Adrenal gland (tissue), 9 donors: ENCODE measurements at regions not wholly inside any gene's neighbourhood (a gene's known extent, or its start where the extent isn't known, plus 50 kb on each side); places are given as distances from the start of the nearest gene placed in this dataset.

Experiments used
- DNase-seq, 7 donors: peaks; one replicate each; pipeline ENCODE4 v3.0.0-alpha.2; 2019 to 2020
- H3K27ac ChIP-seq, 5 donors: fragments of 200-600 bp; sonication (generic) in 4 of 5; 1 replicate in 3 of 5; 2 replicates in 2 of 5; pipeline versions ENCODE4 v1.5.1 to v1.8.0; 2016 to 2020; ENCODE audit warnings: mild to moderate bottlenecking in 1 of 5
- H3K27me3 ChIP-seq: fragments of 200-600 bp; 2 replicates; pipeline ENCODE4 v1.8.0; 2021
- H3K36me3 ChIP-seq, 2 donors: fragments of 200-600 bp; replicated peaks in 1 of 2; 1 replicate in 1 of 2; 2 replicates in 1 of 2; pipeline versions ENCODE4 v1.5.1 to v1.8.0; 2018 to 2022
- H3K4me1 ChIP-seq, 2 donors: fragments of 200-600 bp; replicated peaks in 1 of 2; 1 replicate in 1 of 2; 2 replicates in 1 of 2; pipeline versions ENCODE4 v1.5.1 to v1.8.0; 2018 to 2021
- H3K4me3 ChIP-seq, 4 donors: fragments of 200-600 bp; sonication (generic) in 3 of 4; one replicate each; pipeline ENCODE4 v1.5.1; 2016 to 2018
- H3K9me3 ChIP-seq, 3 donors: fragments of 200-600 bp; sonication (generic) in 1 of 3; replicated peaks in 1 of 3; 1 replicate in 2 of 3; 2 replicates in 1 of 3; pipeline versions ENCODE4 v1.5.1 to v1.8.0; 2016 to 2021
- POLR2A ChIP-seq, 2 donors: fragments of 450-650 bp; IDR thresholded peaks; one replicate each; pipeline ENCODE4 v1.6.1; 2017; ENCODE audit warnings: antibody characterized with exemption in 2 of 2, mild to moderate bottlenecking in 2 of 2, moderate library complexity in 1 of 2
- WGBS, 4 donors: extraction: QIAGEN DNeasy Blood & Tissue Kit in 2 of 4; methylation state at CpG; one replicate each; pipeline versions ENCODE4 v1.1.5 to v1.1.7; 2013 to 2017; 5-methylcytosine and 5-hydroxymethylcytosine counted together
- intact Hi-C, 2 donors: fragments of 100-400 bp; cut with DNase I; formaldehyde crosslinking; loops; one replicate each; pipeline versions ENCODE4 v1.14.1 to v1.15.0; 2022 to 2023
- TF ChIP-seq, protein P1 (sequence below), 6 experiments: fragments of 450-650 bp in 4 of 6; fragments of 200-600 bp in 2 of 6; sonication (generic) in 1 of 6; IDR thresholded peaks; 1 replicate in 5 of 6; 2 replicates in 1 of 6; pipeline versions ENCODE4 v1.5.1 to v1.8.0; 2016 to 2021; ENCODE audit warnings: antibody characterized with exemption in 6 of 6, mild to moderate bottlenecking in 2 of 6, moderate library complexity in 1 of 6
- donor health status: healthy with polysubstance abuse.
- donor health status: Bipolar disorder and iron deficiency.
- donor health status: DM: yes; HTN: yes; CAD: no.
- donor health status: DM: no; HTN: no; CAD: no.
- donor health status: DM: no; HTN: no; CAD: no.

DNA sequence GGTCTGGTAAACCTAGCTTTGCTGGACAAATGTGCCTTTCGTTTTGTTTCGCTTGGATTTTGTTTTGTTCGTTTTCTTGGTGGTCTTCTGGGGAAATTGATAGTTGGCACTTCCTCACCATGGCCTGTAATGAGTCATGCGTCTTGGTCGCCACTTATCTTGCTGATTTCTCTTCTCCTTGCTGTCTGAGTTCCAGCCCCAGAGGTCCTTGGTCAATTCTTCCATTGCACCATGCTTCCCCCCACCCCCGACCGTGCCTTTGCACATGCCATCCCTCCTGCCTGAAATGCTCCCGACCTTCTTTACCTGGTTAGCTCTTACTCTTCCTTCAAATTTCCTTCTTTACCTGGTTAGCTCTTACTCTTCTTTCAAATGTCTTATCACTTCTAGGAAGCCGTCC is 168.7 kb upstream of the MSX2 start:
- peaks cover 5% of the 10 kb centered on the region for H3K27me3 ChIP-seq
- H3K4me3 ChIP-seq: no peak overlapping the region
- H3K9me3 ChIP-seq: no peaks in the 10 kb centered on the region
- no peaks in the 10 kb centered on the region for H3K36me3 ChIP-seq
- no peak for DNase-seq
- no peaks in the 10 kb centered on the region for H3K4me1 ChIP-seq
- no peak for TF ChIP-seq POLR2A (IDR thresholded peaks at IDR 0.05)
- TF ChIP-seq, protein P1, sequence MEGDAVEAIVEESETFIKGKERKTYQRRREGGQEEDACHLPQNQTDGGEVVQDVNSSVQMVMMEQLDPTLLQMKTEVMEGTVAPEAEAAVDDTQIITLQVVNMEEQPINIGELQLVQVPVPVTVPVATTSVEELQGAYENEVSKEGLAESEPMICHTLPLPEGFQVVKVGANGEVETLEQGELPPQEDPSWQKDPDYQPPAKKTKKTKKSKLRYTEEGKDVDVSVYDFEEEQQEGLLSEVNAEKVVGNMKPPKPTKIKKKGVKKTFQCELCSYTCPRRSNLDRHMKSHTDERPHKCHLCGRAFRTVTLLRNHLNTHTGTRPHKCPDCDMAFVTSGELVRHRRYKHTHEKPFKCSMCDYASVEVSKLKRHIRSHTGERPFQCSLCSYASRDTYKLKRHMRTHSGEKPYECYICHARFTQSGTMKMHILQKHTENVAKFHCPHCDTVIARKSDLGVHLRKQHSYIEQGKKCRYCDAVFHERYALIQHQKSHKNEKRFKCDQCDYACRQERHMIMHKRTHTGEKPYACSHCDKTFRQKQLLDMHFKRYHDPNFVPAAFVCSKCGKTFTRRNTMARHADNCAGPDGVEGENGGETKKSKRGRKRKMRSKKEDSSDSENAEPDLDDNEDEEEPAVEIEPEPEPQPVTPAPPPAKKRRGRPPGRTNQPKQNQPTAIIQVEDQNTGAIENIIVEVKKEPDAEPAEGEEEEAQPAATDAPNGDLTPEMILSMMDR (IDR thresholded peaks at IDR 0.05): no peak
- no peak overlapping the region for H3K27ac ChIP-seq
- 65 to 77% (median 74%) methylated on average over 9 of the region's 9 CpGs for WGBS, 4 donors
- intact Hi-C loops: no loop called here

DNA sequence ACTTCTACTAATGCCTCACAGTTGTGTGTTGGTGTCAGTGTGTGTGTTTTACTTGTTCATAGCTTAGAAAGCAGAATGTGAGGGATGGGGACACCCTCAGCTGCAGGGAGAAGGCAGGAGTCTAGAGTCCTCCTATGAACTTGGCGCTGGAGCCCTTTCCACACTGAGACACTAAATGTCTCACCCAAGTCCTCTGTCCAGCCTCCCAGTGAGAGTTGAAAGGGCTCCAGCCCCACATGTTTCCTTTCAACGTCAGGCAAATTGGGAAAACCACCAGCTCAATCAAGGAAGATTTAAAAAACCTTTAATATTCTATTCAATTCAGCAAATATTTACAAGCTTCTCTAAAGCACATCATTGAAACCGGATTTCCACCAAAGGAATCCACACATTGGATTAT is 167.6 kb upstream of the MSX2 start:
- H3K27me3 ChIP-seq: peaks cover 5% of the 10 kb centered on the region
- H3K4me1 ChIP-seq: no peaks in the 10 kb centered on the region
- no peak overlapping the region for H3K4me3 ChIP-seq
- no peak for DNase-seq
- 70 to 73% (median 72%) methylated on average over 3 of the region's 3 CpGs for WGBS, 4 donors
- TF ChIP-seq, protein P1 (IDR thresholded peaks at IDR 0.05): no peak
- TF ChIP-seq POLR2A (IDR thresholded peaks at IDR 0.05): no peak
- intact Hi-C loops: no loop called here
- no peaks in the 10 kb centered on the region for H3K9me3 ChIP-seq
- no peak overlapping the region for H3K27ac ChIP-seq
- H3K36me3 ChIP-seq: no peaks in the 10 kb centered on the region

DNA sequence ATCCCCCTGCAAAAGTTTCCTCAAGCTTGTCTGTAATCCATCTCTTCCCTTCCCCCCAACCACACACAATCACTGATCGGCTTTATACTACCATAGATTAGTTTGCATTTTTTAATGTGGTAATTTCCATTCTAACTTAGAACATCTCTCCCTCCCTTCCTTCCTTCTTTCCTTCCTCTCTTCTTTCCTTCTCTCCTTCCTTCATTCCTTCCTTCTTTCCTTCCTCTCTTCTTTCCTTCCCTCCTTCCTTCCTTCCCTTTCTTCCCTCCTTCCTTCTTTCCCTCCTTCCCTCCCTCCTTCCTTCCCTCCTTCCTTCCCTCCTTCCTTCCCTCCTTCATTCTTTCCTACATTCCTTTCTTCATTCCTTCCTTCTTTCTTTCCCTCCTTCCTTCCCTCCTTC is 166.2 kb upstream of the MSX2 start:
- intact Hi-C loops: no loop called here
- DNase-seq: no peak
- no peak overlapping the region for H3K27ac ChIP-seq
- TF ChIP-seq POLR2A (IDR thresholded peaks at IDR 0.05): no peak
- TF ChIP-seq, protein P1 (IDR thresholded peaks at IDR 0.05): no peak
- no peaks in the 10 kb centered on the region for H3K36me3 ChIP-seq
- no peaks in the 10 kb centered on the region for H3K9me3 ChIP-seq
- 70 to 92% (median 87%) methylated on average over 1 of the region's 1 CpG for WGBS, 4 donors
- no peaks in the 10 kb centered on the region for H3K27me3 ChIP-seq
- no peak overlapping the region for H3K4me3 ChIP-seq
- no peaks in the 10 kb centered on the region for H3K4me1 ChIP-seq

DNA sequence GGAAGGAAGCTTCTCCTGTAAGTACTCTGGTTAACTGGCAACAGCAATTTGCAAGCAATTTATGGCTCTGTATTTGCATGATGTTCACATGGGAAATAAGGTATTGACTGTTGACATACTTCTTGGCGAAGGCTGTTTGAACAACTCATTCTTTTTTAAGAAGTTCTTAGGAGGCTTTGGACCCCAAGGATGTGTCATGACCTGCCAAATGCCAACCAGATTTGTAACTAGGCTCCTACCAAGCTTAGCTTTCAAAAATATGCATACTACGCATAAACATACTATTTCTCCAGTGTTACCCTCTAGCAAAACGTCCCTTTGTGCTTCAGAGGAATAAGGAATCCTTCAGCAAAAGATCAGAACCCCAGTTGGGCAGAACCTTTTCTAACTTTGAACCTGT is 165.2 kb upstream of the MSX2 start:
- Histone ChIP-seq H3K27ac (no peak overlapping the region), H3K4me3 (no peak overlapping the region), H3K36me3 (no peaks in the 10 kb centered on the region), H3K4me1 (no peaks in the 10 kb centered on the region), H3K9me3 (no peaks in the 10 kb centered on the region), H3K27me3 (no peaks in the 10 kb centered on the region)
- intact Hi-C loops: no loop called here
- TF ChIP-seq POLR2A (IDR thresholded peaks at IDR 0.05): no peak
- TF ChIP-seq, protein P1 (IDR thresholded peaks at IDR 0.05): no peak
- 63 to 70% (median 67%) methylated on average over 3 of the region's 3 CpGs for WGBS, 4 donors
- DNase-seq: no peak
